ENCODE measurements at regions not wholly inside any gene's neighbourhood (a gene's known extent, or its start where the extent isn't known, plus 50 kb on each side); places are given as distances from the start of the nearest gene placed in this dataset.
"Not testable (repeated sequence)": the region's sequence is repeated elsewhere in the genome, so short reads cannot be mapped to it uniquely, and the experiment has no call there.

GRCh38 chr19:34050430-34050829 is 121.9 kb upstream of the LSM14A start:
- not testable (repeated sequence) for H3K9me3 ChIP-seq (ENCODE audit: control insufficient read depth in 2 of 2, low read length in 2 of 2); H3K4me3 ChIP-seq (ENCODE audit: low read depth, low read length); H3K4me3 Mint-ChIP-seq; H3K27me3 ChIP-seq (ENCODE audit: control insufficient read depth, insufficient read depth, low read length); H3K27me3 Mint-ChIP-seq; H3K4me1 ChIP-seq (ENCODE audit: control insufficient read depth, insufficient read depth, low read length, poor library complexity, severe bottlenecking); H3K36me3 Mint-ChIP-seq; H3K4me1 Mint-ChIP-seq; ATAC-seq (ENCODE audit: low read depth in 2 of 2); H3K27ac Mint-ChIP-seq; DNase-seq; H3K36me3 ChIP-seq (ENCODE audit: control insufficient read depth, insufficient read depth, low read length); H3K9me3 Mint-ChIP-seq; H3K27ac ChIP-seq (ENCODE audit: insufficient read depth, low read length, poor library complexity, severe bottlenecking)

- no peak for ATAC-seq (ENCODE audit: low read depth in 2 of 2)
- Mint-ChIP-seq H3K27me3 (peaks cover 7% of the 10 kb centered on the region), H3K4me1 (peaks cover 0 to 3% (median 0%) of the 10 kb centered on the region in 4 donors), H3K9me3 (peaks cover 0 to 4% (median 0%) of the 10 kb centered on the region in 7 donors), H3K4me3 (no peak overlapping the region), H3K36me3 (no peaks in the 10 kb centered on the region), H3K27ac (no peak overlapping the region)
- Histone ChIP-seq H3K27me3 (ENCODE audit: control insufficient read depth, insufficient read depth, low read length) (no peaks in the 10 kb centered on the region), H3K27ac (ENCODE audit: insufficient read depth, low read length, poor library complexity, severe bottlenecking) (no peak overlapping the region), H3K36me3 (ENCODE audit: control insufficient read depth, insufficient read depth, low read length) (no peaks in the 10 kb centered on the region), H3K4me1 (ENCODE audit: control insufficient read depth, insufficient read depth, low read length, poor library complexity, severe bottlenecking) (no peaks in the 10 kb centered on the region), H3K4me3 (ENCODE audit: low read depth, low read length) (no peak overlapping the region), H3K9me3 (ENCODE audit: control insufficient read depth in 2 of 2, low read length in 2 of 2) (no peaks in the 10 kb centered on the region)
- DNase-seq = no peak
Measured at GRCh38 chr19:34051255-34051654, 121.0 kb upstream of the LSM14A start.

- no peak overlapping the region for H3K4me3 ChIP-seq (ENCODE audit: low read depth, low read length)
- H3K4me1 ChIP-seq (ENCODE audit: control insufficient read depth, insufficient read depth, low read length, poor library complexity, severe bottlenecking) = no peaks in the 10 kb centered on the region
- H3K27ac ChIP-seq (ENCODE audit: insufficient read depth, low read length, poor library complexity, severe bottlenecking) = no peak overlapping the region
- H3K36me3 ChIP-seq (ENCODE audit: control insufficient read depth, insufficient read depth, low read length) = no peaks in the 10 kb centered on the region
- Mint-ChIP-seq H3K36me3 (no peaks in the 10 kb centered on the region), H3K27me3 (no peaks in the 10 kb centered on the region), H3K27ac (no peak overlapping the region), H3K4me1 (no peaks in the 10 kb centered on the region), H3K4me3 (no peak overlapping the region), H3K9me3 (no peaks in the 10 kb centered on the region)
- no peak for ATAC-seq (ENCODE audit: low read depth in 2 of 2)
- DNase-seq = no peak
- H3K9me3 ChIP-seq (ENCODE audit: control insufficient read depth in 2 of 2, low read length in 2 of 2) = no peaks in the 10 kb centered on the region
- peaks cover 3% of the 10 kb centered on the region for H3K27me3 ChIP-seq (ENCODE audit: control insufficient read depth, insufficient read depth, low read length)
Measured at GRCh38 chr19:34057155-34057554, 115.1 kb upstream of the LSM14A start.

- Histone ChIP-seq H3K27ac (ENCODE audit: insufficient read depth, low read length, poor library complexity, severe bottlenecking) (no peak overlapping the region), H3K9me3 (ENCODE audit: control insufficient read depth in 2 of 2, low read length in 2 of 2) (no peaks in the 10 kb centered on the region), H3K4me1 (ENCODE audit: control insufficient read depth, insufficient read depth, low read length, poor library complexity, severe bottlenecking) (no peaks in the 10 kb centered on the region), H3K27me3 (ENCODE audit: control insufficient read depth, insufficient read depth, low read length) (peaks cover 3% of the 10 kb centered on the region), H3K36me3 (ENCODE audit: control insufficient read depth, insufficient read depth, low read length) (no peaks in the 10 kb centered on the region), H3K4me3 (ENCODE audit: low read depth, low read length) (no peak overlapping the region)
- no peak for ATAC-seq (ENCODE audit: low read depth in 2 of 2)
- peaks cover 26% of the 10 kb centered on the region for H3K27me3 Mint-ChIP-seq
- no peak for DNase-seq
- H3K4me1 Mint-ChIP-seq = peaks cover 0 to 3% (median 0%) of the 10 kb centered on the region in 4 donors
- no peaks in the 10 kb centered on the region for H3K36me3 Mint-ChIP-seq
- no peak overlapping the region for H3K27ac Mint-ChIP-seq
- H3K9me3 Mint-ChIP-seq = peaks cover 0 to 2% (median 0%) of the 10 kb centered on the region in 7 donors
- H3K4me3 Mint-ChIP-seq = no peak overlapping the region
Measured at GRCh38 chr19:34066007-34066643, 106.2 kb upstream of the LSM14A start.

GRCh38 chr19:34067861-34068271 is 104.4 kb upstream of the LSM14A start:
- H3K4me1 ChIP-seq (ENCODE audit: control insufficient read depth, insufficient read depth, low read length, poor library complexity, severe bottlenecking) = no peaks in the 10 kb centered on the region
- peaks cover 26% of the 10 kb centered on the region for H3K27me3 Mint-ChIP-seq
- no peak overlapping the region for H3K4me3 Mint-ChIP-seq
- H3K36me3 Mint-ChIP-seq = no peaks in the 10 kb centered on the region
- H3K9me3 Mint-ChIP-seq = peaks cover 0 to 2% (median 0%) of the 10 kb centered on the region in 7 donors
- no peak overlapping the region for H3K4me3 ChIP-seq (ENCODE audit: low read depth, low read length)
- H3K4me1 Mint-ChIP-seq = peaks cover 0 to 3% (median 0%) of the 10 kb centered on the region in 4 donors
- H3K27me3 ChIP-seq (ENCODE audit: control insufficient read depth, insufficient read depth, low read length) = peaks cover 3% of the 10 kb centered on the region
- H3K36me3 ChIP-seq (ENCODE audit: control insufficient read depth, insufficient read depth, low read length) = no peaks in the 10 kb centered on the region
- no peak for ATAC-seq (ENCODE audit: low read depth in 2 of 2)
- H3K27ac Mint-ChIP-seq = peak overlapping the region in 1 of 3 donors; percentile 9
- no peak overlapping the region for H3K27ac ChIP-seq (ENCODE audit: insufficient read depth, low read length, poor library complexity, severe bottlenecking)
- no peaks in the 10 kb centered on the region for H3K9me3 ChIP-seq (ENCODE audit: control insufficient read depth in 2 of 2, low read length in 2 of 2)
- no peak for DNase-seq

GRCh38 chr19:34075661-34076091 is 96.6 kb upstream of the LSM14A start:
- Histone ChIP-seq H3K36me3 (ENCODE audit: control insufficient read depth, insufficient read depth, low read length) (no peaks in the 10 kb centered on the region), H3K27ac (ENCODE audit: insufficient read depth, low read length, poor library complexity, severe bottlenecking) (no peak overlapping the region), H3K4me1 (ENCODE audit: control insufficient read depth, insufficient read depth, low read length, poor library complexity, severe bottlenecking) (no peaks in the 10 kb centered on the region), H3K9me3 (ENCODE audit: control insufficient read depth in 2 of 2, low read length in 2 of 2) (no peaks in the 10 kb centered on the region), H3K4me3 (ENCODE audit: low read depth, low read length) (no peak overlapping the region), H3K27me3 (ENCODE audit: control insufficient read depth, insufficient read depth, low read length) (peaks cover 9% of the 10 kb centered on the region)
- ATAC-seq (ENCODE audit: low read depth in 2 of 2) = no peak
- Mint-ChIP-seq H3K27ac (no peak overlapping the region), H3K9me3 (no peaks in the 10 kb centered on the region), H3K27me3 (peaks cover 16% of the 10 kb centered on the region), H3K4me1 (no peaks in the 10 kb centered on the region), H3K4me3 (no peak overlapping the region), H3K36me3 (no peaks in the 10 kb centered on the region)
- DNase-seq = no peak

GRCh38 chr19:34082289-34083077 is 89.8 kb upstream of the LSM14A start:
- H3K27ac ChIP-seq (ENCODE audit: insufficient read depth, low read length, poor library complexity, severe bottlenecking) = no peak overlapping the region

More at GRCh38 chr19:34082289-34083077, 89.8 kb upstream of the LSM14A start:
- no peaks in the 10 kb centered on the region for H3K9me3 ChIP-seq (ENCODE audit: control insufficient read depth in 2 of 2, low read length in 2 of 2)
- peaks cover 3% of the 10 kb centered on the region for H3K27me3 ChIP-seq (ENCODE audit: control insufficient read depth, insufficient read depth, low read length)
- Mint-ChIP-seq H3K27me3 (peaks cover 29% of the 10 kb centered on the region), H3K4me3 (no peak overlapping the region), H3K36me3 (no peaks in the 10 kb centered on the region), H3K27ac (no peak overlapping the region), H3K9me3 (peaks cover 0 to 1% (median 0%) of the 10 kb centered on the region in 7 donors), H3K4me1 (no peaks in the 10 kb centered on the region)
- H3K36me3 ChIP-seq (ENCODE audit: control insufficient read depth, insufficient read depth, low read length) = no peaks in the 10 kb centered on the region
- ATAC-seq (ENCODE audit: low read depth in 2 of 2) = no peak
- no peak for DNase-seq
- no peak overlapping the region for H3K4me3 ChIP-seq (ENCODE audit: low read depth, low read length)
- H3K4me1 ChIP-seq (ENCODE audit: control insufficient read depth, insufficient read depth, low read length, poor library complexity, severe bottlenecking) = no peaks in the 10 kb centered on the region
